OCI-LY3 (cell line): ENCODE measurements at regions not wholly inside any gene's neighbourhood (a gene's known extent, or its start where the extent isn't known, plus 50 kb on each side); places are given as distances from the start of the nearest gene placed in this dataset.
"Not testable (repeated sequence)": the region's sequence is repeated elsewhere in the genome, so short reads cannot be mapped to it uniquely, and the experiment has no call there.

ENCODE experiments used
- H2AFZ ChIP-seq: fragments of 200-600, 300-600 bp; shearing (Covaris generic); 2 replicates; pipeline ENCODE4 v1.6.0; 2014; ENCODE audit warnings: antibody characterized with exemption, low read depth, low read length
- H3K27ac ChIP-seq: fragments of 200-600, 300-600 bp; sonication (generic); 2 replicates; pipeline ENCODE4 v1.5.1; 2014; ENCODE audit warnings: mild to moderate bottlenecking, low read length, moderate library complexity, mixed read lengths
- H3K27me3 ChIP-seq: fragments of 200-600, 300-600 bp; sonication (generic); 2 replicates; pipeline ENCODE4 v1.6.1; 2014; ENCODE audit warnings: low read depth, low read length, mixed read lengths
- H3K36me3 ChIP-seq: fragments of 200-600, 300-600 bp; sonication (generic); replicated peaks from 2 replicates; pipeline ENCODE3; 2014; ENCODE audit warnings: low read depth, low read length, mixed read lengths
- H3K4me1 ChIP-seq: fragments of 300-600, 200-600 bp; sonication (generic); 2 replicates; pipeline ENCODE4 v1.6.1; 2014; ENCODE audit warnings: low read length, mixed read lengths
- H3K4me2 ChIP-seq: fragments of 200-600, 300-600 bp; sonication (generic); 2 replicates; pipeline ENCODE4 v1.6.1; 2014; ENCODE audit warnings: low read length, mixed read lengths
- H3K4me3 ChIP-seq: fragments of 300-600, 200-600 bp; sonication (generic); 2 replicates; pipeline ENCODE4 v1.5.1; 2014; ENCODE audit warnings: antibody characterized with exemption, mild to moderate bottlenecking, low read length, moderate library complexity
- H3K79me2 ChIP-seq: fragments of 300-600, 200-600 bp; shearing (Covaris generic); 2 replicates; pipeline ENCODE4 v1.6.1; 2014; ENCODE audit warnings: mild to moderate bottlenecking, low read length, mixed read lengths
- H3K9ac ChIP-seq: fragments of 300-600, 200-600 bp; shearing (Covaris generic); 2 replicates; pipeline ENCODE4 v1.6.0; 2014; ENCODE audit warnings: mild to moderate bottlenecking, low read length, moderate library complexity
- H3K9me3 ChIP-seq: fragments of 200-600, 300-600 bp; shearing (Covaris generic); 2 replicates; pipeline ENCODE4 v1.6.1; 2014; ENCODE audit warnings: low read length, mixed read lengths; ENCODE audit not compliant: insufficient read depth
- H4K20me1 ChIP-seq: fragments of 200-600, 300-600 bp; sonication (generic); 2 replicates; pipeline ENCODE4 v1.6.1; 2016; ENCODE audit warnings: low read length, mixed read lengths; ENCODE audit not compliant: insufficient read depth
- CTCF ChIP-seq: fragments of 200-600, 300-600 bp; sonication (generic); IDR thresholded peaks from 2 replicates; pipeline ENCODE4 v1.5.1; 2014; ENCODE audit warnings: antibody characterized with exemption, low read length, low read depth
- EZH2phosphoT487 ChIP-seq: fragments of 200-600 bp; shearing (Covaris generic); IDR thresholded peaks from 2 replicates; pipeline ENCODE4 v1.6.1; 2018; ENCODE audit warnings: antibody characterized with exemption, mixed run types, low read depth

- no peak overlapping the region for H2AFZ ChIP-seq
- no peak overlapping the region for H3K27ac ChIP-seq
- no peak overlapping the region for H3K4me3 ChIP-seq
These were observed 137.6 kb upstream of the ATXN1 start for GRCh38 chr6:16898640-16899396.

GRCh38 chr6:16897669-16898068 lies 136.4 kb upstream of the ATXN1 start:
- Histone ChIP-seq H3K9me3 (no peaks in the 10 kb centered on the region), H2AFZ (no peak overlapping the region), H3K9ac (no peak overlapping the region), H3K4me1 (no peaks in the 10 kb centered on the region), H3K27me3 (no peaks in the 10 kb centered on the region), H3K36me3 (no peaks in the 10 kb centered on the region), H3K4me3 (no peak overlapping the region), H3K79me2 (no peaks in the 10 kb centered on the region), H3K4me2 (no peak overlapping the region), H3K27ac (no peak overlapping the region), H4K20me1 (no peaks in the 10 kb centered on the region)
- no peak for TF ChIP-seq CTCF
- no peak for TF ChIP-seq EZH2phosphoT487

More at GRCh38 chr6:16898640-16899396, 137.6 kb upstream of the ATXN1 start:
- no peaks in the 10 kb centered on the region for H3K27me3 ChIP-seq
- H3K4me2 ChIP-seq, result no peak overlapping the region
- no peaks in the 10 kb centered on the region for H4K20me1 ChIP-seq
- no peaks in the 10 kb centered on the region for H3K4me1 ChIP-seq
- H3K9me3 ChIP-seq, result no peaks in the 10 kb centered on the region
- no peak for TF ChIP-seq EZH2phosphoT487
- no peak for TF ChIP-seq CTCF
- H3K9ac ChIP-seq, result no peak overlapping the region
- H3K79me2 ChIP-seq, result no peaks in the 10 kb centered on the region
- H3K36me3 ChIP-seq, result no peaks in the 10 kb centered on the region

- TF ChIP-seq CTCF (no peak), EZH2phosphoT487 (no peak)
- no peaks in the 10 kb centered on the region for H3K9me3 ChIP-seq
- H3K27me3 ChIP-seq, result no peaks in the 10 kb centered on the region
- no peak overlapping the region for H3K27ac ChIP-seq
- no peaks in the 10 kb centered on the region for H3K79me2 ChIP-seq
- no peak overlapping the region for H3K4me2 ChIP-seq
- H4K20me1 ChIP-seq, result no peaks in the 10 kb centered on the region
- H2AFZ ChIP-seq, result no peak overlapping the region
- no peaks in the 10 kb centered on the region for H3K36me3 ChIP-seq
- H3K9ac ChIP-seq, result no peak overlapping the region
- H3K4me3 ChIP-seq, result no peak overlapping the region
- H3K4me1 ChIP-seq, result no peaks in the 10 kb centered on the region
These were observed 133.0 kb upstream of the ATXN1 start for GRCh38 chr6:16894301-16894700.

- not testable (repeated sequence) for H4K20me1 ChIP-seq, H2AFZ ChIP-seq, H3K27ac ChIP-seq, H3K9ac ChIP-seq, H3K9me3 ChIP-seq, H3K27me3 ChIP-seq, H3K79me2 ChIP-seq, H3K4me1 ChIP-seq, H3K4me3 ChIP-seq, H3K4me2 ChIP-seq, H3K36me3 ChIP-seq
These were observed 129.8 kb upstream of the ATXN1 start for GRCh38 chr6:16891110-16891509.
